ENCODE measurements at regions not wholly inside any gene's neighbourhood (a gene's known extent, or its start where the extent isn't known, plus 50 kb on each side); places are given as distances from the start of the nearest gene placed in this dataset.

DNA sequence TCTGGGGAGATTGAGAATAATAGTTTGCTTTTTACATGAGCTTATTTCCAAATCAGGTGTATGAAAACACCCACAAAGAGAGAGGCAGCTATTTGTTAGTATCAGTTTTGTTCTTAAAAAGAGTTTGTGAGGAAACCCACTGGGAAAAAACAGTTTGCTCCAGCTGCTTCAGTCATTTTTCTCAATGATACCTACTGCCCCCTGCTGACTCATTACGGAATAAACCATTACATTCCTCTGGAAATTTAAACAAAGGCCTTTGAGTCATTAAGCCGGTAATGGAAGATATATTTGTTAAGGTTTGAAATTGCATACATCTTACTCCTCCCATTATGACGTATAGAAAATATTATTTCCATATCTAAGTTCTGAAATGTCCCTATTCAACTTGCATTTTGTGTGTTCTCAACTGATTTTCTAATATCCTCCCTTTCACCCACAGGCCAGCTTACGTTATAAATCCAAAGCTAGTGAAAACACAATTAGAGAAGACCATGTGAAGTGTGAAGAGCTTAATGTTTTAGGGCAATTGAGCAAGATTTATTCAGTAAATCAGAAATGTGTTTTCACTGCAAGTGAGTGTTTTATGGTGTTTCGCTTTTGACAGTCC, 761.6 kb downstream of the DSC3 start:
- FAIRE-seq: no peak
- no peak overlapping the region for H2AFZ ChIP-seq (ENCODE audit: control insufficient read depth, low read length)
- DNase-seq (ENCODE audit: low read depth, low spot score): peak; percentile 9

DNA sequence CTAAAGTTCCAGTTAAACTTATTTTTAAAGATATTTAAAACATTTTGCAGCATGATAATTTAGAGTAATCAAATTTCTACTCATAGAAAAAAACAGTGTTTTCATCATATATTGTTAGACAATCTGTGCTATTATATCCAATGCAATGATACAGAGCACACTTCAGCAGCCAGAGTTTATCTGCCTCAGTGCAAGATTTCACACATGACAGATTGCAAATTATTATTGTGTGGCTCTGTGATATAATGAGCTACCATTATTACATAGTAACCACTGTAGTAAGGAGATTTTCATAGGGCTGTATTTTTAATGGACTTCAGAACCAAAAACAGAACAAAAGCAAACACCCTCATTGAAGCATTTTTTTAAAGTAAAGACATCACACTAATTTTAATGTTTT, 762.4 kb downstream of the DSC3 start:
- no peaks in the 10 kb centered on the region for H3K36me3 ChIP-seq (ENCODE audit: control insufficient read depth in 2 of 2, extremely low read depth in 1 of 2, insufficient read depth in 2 of 2, low read length in 2 of 2)
- no peaks in the 10 kb centered on the region for H3K27me3 ChIP-seq (ENCODE audit: control insufficient read depth, extremely low read depth, insufficient read depth, low read length)
- H3K9me1 ChIP-seq (ENCODE audit: control insufficient read depth, extremely low read depth, insufficient read depth, low read length): no peaks in the 10 kb centered on the region
- DNase-seq (ENCODE audit: low read depth, low spot score) (no peak), FAIRE-seq (no peak)
- no peaks in the 10 kb centered on the region for H4K20me1 ChIP-seq (ENCODE audit: control insufficient read depth, extremely low read depth, insufficient read depth, low read length)
- H3K4me1 ChIP-seq (ENCODE audit: control insufficient read depth, extremely low read depth, insufficient read depth, low read length): no peaks in the 10 kb centered on the region
- no peaks in the 10 kb centered on the region for H3K79me2 ChIP-seq (ENCODE audit: control insufficient read depth, insufficient read depth, low read length)
- no peak overlapping the region for H3K27ac ChIP-seq (ENCODE audit: control insufficient read depth, insufficient read depth, low read length)
- H3K9me3 ChIP-seq (ENCODE audit: control insufficient read depth, low read depth, low read length): no peaks in the 10 kb centered on the region
- no peak overlapping the region for H2AFZ ChIP-seq (ENCODE audit: control insufficient read depth, low read length)
- H3K4me2 ChIP-seq (ENCODE audit: control insufficient read depth, extremely low read depth, insufficient read depth, low read depth, low read length): no peak overlapping the region
- no peak for TF ChIP-seq EZH2 (IDR thresholded peaks at IDR 0.05; ENCODE audit: low read length)
- TF ChIP-seq, protein P1, sequence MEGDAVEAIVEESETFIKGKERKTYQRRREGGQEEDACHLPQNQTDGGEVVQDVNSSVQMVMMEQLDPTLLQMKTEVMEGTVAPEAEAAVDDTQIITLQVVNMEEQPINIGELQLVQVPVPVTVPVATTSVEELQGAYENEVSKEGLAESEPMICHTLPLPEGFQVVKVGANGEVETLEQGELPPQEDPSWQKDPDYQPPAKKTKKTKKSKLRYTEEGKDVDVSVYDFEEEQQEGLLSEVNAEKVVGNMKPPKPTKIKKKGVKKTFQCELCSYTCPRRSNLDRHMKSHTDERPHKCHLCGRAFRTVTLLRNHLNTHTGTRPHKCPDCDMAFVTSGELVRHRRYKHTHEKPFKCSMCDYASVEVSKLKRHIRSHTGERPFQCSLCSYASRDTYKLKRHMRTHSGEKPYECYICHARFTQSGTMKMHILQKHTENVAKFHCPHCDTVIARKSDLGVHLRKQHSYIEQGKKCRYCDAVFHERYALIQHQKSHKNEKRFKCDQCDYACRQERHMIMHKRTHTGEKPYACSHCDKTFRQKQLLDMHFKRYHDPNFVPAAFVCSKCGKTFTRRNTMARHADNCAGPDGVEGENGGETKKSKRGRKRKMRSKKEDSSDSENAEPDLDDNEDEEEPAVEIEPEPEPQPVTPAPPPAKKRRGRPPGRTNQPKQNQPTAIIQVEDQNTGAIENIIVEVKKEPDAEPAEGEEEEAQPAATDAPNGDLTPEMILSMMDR (optimal IDR thresholded peaks at IDR 0.05 in 1 of 3, IDR thresholded peaks at IDR 0.05 in 1 of 3, conservative IDR thresholded peaks at IDR 0.05 in 1 of 3; ENCODE audit: extremely low read depth in 1 of 3, insufficient read depth in 2 of 3, low read length in 3 of 3): no peak
- dilution Hi-C loops (cut with MboI; ENCODE audit: extremely low pct_ligation_motif_present, low sequenced_read_pairs): no loop called here
- no peak overlapping the region for H3K4me3 ChIP-seq (ENCODE audit: control insufficient read depth in 2 of 3, extremely low read depth in 1 of 3, insufficient read depth in 2 of 3, low read depth in 1 of 3, low read length in 3 of 3)
- H3K9ac ChIP-seq (ENCODE audit: control insufficient read depth, extremely low read depth, insufficient read depth, low read length): no peak overlapping the region

More for the DNA sequence above, 761.6 kb downstream of the DSC3 start:
- Histone ChIP-seq H4K20me1 (ENCODE audit: control insufficient read depth, extremely low read depth, insufficient read depth, low read length) (no peaks in the 10 kb centered on the region), H3K4me3 (ENCODE audit: control insufficient read depth in 2 of 3, extremely low read depth in 1 of 3, insufficient read depth in 2 of 3, low read depth in 1 of 3, low read length in 3 of 3) (no peak overlapping the region), H3K9ac (ENCODE audit: control insufficient read depth, extremely low read depth, insufficient read depth, low read length) (no peak overlapping the region), H3K36me3 (ENCODE audit: control insufficient read depth in 2 of 2, extremely low read depth in 1 of 2, insufficient read depth in 2 of 2, low read length in 2 of 2) (no peaks in the 10 kb centered on the region), H3K79me2 (ENCODE audit: control insufficient read depth, insufficient read depth, low read length) (no peaks in the 10 kb centered on the region), H3K9me3 (ENCODE audit: control insufficient read depth, low read depth, low read length) (no peaks in the 10 kb centered on the region), H3K27me3 (ENCODE audit: control insufficient read depth, extremely low read depth, insufficient read depth, low read length) (no peaks in the 10 kb centered on the region), H3K4me1 (ENCODE audit: control insufficient read depth, extremely low read depth, insufficient read depth, low read length) (no peaks in the 10 kb centered on the region), H3K27ac (ENCODE audit: control insufficient read depth, insufficient read depth, low read length) (no peak overlapping the region), H3K9me1 (ENCODE audit: control insufficient read depth, extremely low read depth, insufficient read depth, low read length) (no peaks in the 10 kb centered on the region), H3K4me2 (ENCODE audit: control insufficient read depth, extremely low read depth, insufficient read depth, low read depth, low read length) (no peak overlapping the region)
- TF ChIP-seq, protein P1 (optimal IDR thresholded peaks at IDR 0.05 in 1 of 3, IDR thresholded peaks at IDR 0.05 in 1 of 3, conservative IDR thresholded peaks at IDR 0.05 in 1 of 3; ENCODE audit: extremely low read depth in 1 of 3, insufficient read depth in 2 of 3, low read length in 3 of 3): peak in 2 of 3 experiments; percentile 51 to 53
- TF ChIP-seq EZH2 (IDR thresholded peaks at IDR 0.05; ENCODE audit: low read length): no peak
- dilution Hi-C loops (cut with MboI; ENCODE audit: extremely low pct_ligation_motif_present, low sequenced_read_pairs): no loop called here

Measured in keratinocyte (primary cell).